ENCODE measurements at regions not wholly inside any gene's neighbourhood (a gene's known extent, or its start where the extent isn't known, plus 50 kb on each side); places are given as distances from the start of the nearest gene placed in this dataset.

- DNase-seq, result no peak
These were observed 377.8 kb upstream of the IRX2 start for GRCh38 chr5:3129252-3129651.

DNA sequence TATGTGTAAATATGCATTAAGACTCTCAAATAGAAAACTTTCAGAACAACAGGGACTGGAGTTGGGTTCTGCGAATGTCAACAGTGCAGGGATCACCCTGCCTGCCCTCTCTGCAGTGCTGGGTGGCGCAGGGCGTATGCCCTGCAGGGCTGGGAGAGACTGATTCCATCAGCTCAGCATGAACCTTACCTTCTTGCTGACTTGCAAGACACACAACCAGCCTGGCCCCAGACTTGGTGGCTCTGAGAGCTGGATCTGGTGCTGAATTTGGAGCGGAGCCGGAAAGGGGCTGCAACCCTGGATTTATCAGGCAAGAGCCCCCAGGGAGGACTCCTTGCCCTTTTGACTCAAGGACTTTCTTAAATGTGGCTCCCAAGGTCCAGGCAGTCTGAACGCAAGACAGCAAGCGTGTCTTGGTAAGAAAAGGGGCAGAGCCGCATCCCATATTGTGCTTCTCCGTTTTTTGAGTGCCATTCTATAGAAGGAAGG is 376.0 kb upstream of the IRX2 start:
- no peak for DNase-seq

DNA sequence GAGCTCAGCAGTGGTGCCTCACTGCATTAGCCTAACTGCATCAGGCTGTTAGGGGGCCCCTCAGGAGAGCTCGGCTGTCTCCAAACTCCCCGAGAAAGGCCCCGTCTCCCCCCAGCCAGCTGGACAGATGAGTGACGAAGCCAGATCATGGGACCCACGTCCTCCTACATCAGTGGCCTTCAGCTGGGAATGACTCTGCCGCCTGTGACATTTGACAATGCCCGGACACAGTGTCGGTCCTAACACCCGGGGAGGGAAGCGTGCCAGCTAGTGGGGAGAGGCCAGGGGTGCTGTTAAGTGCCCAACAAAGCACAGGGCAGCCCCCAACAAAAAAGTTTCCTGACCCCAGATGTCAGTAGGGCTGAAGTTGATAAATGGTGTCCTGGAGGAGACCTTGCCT is 375.2 kb upstream of the IRX2 start:
- no peak for DNase-seq

- no peak for DNase-seq
These were observed 372.9 kb upstream of the IRX2 start for GRCh38 chr5:3124410-3124809.

GRCh38 chr5:3123763-3124157 is 372.3 kb upstream of the IRX2 start:
- no peak for DNase-seq

GRCh38 chr5:3122985-3123762 is 371.7 kb upstream of the IRX2 start:
- no peak for DNase-seq

DNA sequence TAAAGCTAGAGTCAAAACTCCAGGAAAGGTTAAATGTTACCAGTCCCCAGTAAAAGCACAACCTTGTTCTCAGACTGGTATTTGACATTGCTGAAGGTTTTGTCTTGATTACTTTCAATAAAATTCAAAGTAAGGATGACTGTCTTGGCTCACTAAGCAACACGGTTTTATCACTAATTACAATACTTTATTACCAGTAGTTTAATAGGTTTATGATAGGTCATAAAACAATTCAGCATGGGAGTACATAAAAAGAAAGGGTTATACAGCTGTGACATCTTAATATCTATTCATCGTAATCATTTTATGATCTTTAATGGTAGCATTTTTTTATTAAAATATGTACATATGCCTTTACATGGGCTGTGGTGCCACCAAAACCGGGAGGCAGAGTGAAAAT is 370.7 kb upstream of the IRX2 start:
- DNase-seq, result no peak

GRCh38 chr5:3121813-3122212 is 370.3 kb upstream of the IRX2 start:
- no peak for DNase-seq

DNA sequence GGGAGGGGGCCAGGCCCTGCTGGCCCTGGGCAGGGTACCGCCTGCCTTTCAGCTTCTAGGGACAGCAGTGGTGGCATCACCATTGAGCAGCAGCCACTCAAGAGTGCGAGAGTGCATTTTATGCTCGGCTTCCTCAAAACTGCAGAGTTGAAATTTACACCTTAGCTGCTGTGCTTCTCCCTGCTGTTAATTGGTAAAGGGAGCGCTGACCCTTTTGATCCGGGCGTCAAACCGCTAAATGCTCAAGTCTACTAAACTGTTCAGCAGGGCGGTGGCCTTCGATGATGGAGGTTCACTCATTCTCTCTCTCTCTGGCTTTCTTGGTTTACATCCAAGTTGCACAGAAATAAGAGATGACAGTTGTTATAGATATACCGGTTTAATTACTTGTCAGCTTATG is 368.6 kb upstream of the IRX2 start:
- DNase-seq, result no peak

GRCh38 chr5:3119435-3119834 is 368.0 kb upstream of the IRX2 start:
- DNase-seq, result no peak

GRCh38 chr5:3118340-3118739 is 366.9 kb upstream of the IRX2 start:
- DNase-seq, result no peak

DNA sequence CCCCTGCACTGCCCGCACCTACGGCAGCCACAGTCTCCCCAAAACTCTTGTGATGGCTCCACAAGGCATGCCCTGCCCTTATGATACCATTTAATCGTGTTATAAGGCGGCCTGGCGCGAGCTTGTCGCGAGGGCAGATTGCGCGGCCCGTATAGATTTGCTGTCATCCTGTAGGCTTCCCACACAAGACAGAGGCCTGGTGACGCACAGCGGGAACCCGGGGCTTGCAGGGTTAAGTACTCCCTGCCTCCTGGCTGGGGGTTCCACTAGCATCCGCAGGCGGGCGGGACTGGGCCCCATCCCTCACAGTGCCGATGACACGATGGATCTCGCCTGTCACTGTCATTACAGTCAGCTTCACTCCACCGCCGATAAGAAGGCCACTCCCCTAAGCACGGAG is 364.9 kb upstream of the IRX2 start:
- no peak for DNase-seq

- no peak for DNase-seq
These were observed 363.0 kb upstream of the IRX2 start for GRCh38 chr5:3114467-3114866.

GRCh38 chr5:3110371-3110770 is 358.9 kb upstream of the IRX2 start:
- DNase-seq, result no peak

- DNase-seq, result no peak
These were observed 355.7 kb upstream of the IRX2 start for GRCh38 chr5:3107156-3107611.

DNA sequence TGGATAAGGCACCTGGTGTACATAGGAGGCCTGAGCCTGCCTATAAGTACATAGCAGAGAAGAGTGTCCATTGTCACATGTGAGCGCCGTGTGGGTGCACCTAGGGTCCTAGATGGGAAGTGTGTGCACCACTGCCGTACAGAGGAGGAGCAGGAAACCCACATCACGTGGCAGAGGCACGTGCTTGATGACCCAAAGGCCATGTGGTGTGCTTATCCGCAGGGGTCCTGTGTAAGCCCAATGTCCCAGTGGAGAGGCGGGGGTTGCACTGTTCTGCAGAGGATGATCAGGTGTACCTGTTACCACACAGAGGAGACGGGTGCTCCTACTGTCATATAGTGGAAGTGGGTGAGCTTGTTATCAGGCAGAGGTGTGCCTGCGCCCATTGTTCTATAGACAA is 354.1 kb upstream of the IRX2 start:
- DNase-seq, result no peak

- DNase-seq, result no peak
These were observed 353.7 kb upstream of the IRX2 start for GRCh38 chr5:3105172-3105571.

DNA sequence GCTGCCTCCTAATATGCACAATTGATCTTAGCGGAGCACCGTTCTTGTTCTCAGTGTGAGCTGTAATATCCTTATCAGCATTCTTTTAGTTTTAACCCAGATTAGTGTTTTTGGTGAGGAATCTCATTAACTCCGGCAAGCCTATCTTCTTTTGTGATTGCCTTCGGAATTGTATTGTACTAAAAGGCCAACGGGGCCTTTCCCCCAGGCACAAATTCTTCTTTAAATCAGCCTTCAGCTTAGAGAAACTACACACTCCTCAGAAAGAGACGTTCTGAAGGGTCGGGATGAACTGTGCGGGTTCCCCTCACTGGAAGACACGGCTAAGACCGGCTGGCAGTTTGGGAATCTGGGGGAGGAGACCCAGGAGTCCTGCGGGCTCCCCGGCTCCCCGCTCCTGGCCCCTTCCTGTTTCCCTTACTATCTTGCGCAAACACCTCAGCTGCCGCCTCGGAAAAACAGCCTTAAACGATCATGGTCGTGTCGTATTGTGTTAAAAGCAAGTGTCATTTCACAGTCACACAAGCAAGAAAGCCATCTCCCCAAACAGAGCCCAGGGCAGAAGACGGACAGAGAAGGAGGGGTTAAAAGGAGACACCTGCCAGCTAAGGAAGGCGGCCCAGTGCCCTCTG is 353.1 kb upstream of the IRX2 start:
- DNase-seq, result no peak

DNA sequence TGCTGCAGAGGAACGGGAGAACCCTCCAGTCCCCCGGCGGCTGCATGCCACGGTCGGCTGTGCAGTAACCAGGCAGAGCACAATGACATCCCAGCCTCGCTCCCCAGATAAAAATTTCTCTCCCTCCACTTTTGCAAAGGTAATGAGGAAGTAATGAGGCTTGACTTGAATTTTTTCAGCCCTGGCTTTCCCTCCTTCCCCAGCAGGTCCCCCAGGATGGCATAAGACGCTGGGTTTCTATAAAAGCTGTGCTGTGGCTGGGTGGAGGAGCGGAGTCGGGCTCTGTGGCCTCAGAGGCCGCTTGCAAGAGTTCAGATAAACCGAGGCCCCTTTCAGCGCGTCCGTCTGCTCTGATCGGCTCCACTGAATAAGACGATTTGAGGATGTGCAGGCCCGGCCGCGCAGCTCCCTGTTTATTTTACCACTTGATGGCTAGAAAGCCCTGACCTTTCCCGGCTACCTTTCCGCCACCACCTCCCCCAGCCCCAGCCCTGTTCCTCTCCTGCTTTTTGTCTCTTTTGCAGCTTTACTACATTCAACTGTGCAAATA is 351.9 kb upstream of the IRX2 start:
- no peak for DNase-seq

GRCh38 chr5:3102531-3102930 is 351.1 kb upstream of the IRX2 start:
- DNase-seq, result no peak

GRCh38 chr5:3101561-3101960 is 350.1 kb upstream of the IRX2 start:
- DNase-seq, result no peak

- no peak for DNase-seq
These were observed 349.6 kb upstream of the IRX2 start for GRCh38 chr5:3100921-3101551.

DNA sequence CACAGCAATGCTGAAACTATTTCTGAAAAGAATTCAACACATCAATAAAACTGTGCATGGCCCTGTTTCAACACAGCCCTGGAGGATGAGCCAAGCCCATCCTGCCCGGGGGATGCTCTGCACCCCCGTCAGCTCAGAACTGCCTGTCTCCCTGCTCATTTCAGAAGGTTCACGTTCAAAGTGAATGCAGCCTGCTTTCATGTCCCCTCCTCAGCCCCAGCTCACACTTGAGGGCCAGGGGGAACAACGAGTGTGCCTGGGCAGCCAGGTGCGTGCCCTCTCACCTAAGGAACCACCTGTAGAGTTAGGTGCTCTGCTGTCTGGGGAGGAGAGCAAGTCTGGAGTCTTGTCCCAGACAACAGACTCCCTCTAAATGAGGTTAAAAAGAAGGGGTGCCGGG is 348.5 kb upstream of the IRX2 start:
- DNase-seq, result no peak

DNA sequence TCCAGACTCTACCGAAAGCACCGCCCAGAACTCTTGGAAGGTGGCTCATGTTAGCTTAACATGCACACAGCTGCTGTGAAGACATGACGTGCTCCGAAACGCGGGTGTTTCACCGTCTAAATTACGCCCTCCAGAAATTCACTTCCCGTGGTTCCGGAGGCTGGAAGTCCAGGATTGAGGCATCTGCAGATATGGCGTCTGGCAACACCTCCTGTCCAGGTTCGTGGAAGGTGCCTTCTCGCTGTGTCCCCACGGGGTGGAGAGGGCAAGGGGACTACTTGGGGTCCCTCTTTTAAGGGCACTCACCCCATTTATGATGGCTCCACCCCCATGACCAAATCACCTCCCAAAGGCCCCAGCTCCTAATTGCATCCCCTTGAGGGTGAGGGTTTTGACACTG is 348.0 kb upstream of the IRX2 start:
- DNase-seq, result no peak

Data from DMS53 (cell line).